ENCODE measurements at regions not wholly inside any gene's neighbourhood (a gene's known extent, or its start where the extent isn't known, plus 50 kb on each side); places are given as distances from the start of the nearest gene placed in this dataset.
"Not testable (repeated sequence)": the region's sequence is repeated elsewhere in the genome, so short reads cannot be mapped to it uniquely, and the experiment has no call there.

GRCh38 chr15:21355944-21356343, 84.4 kb downstream of the POTEB3 start:
- not testable (repeated sequence) for TF ChIP-seq CTCF (IDR thresholded peaks at IDR 0.05; ENCODE audit: insufficient read depth, low read depth, low read length); EZH2 (IDR thresholded peaks at IDR 0.05; ENCODE audit: insufficient read depth, low read length)
